GM12874 (cell line): ENCODE measurements at regions not wholly inside any gene's neighbourhood (a gene's known extent, or its start where the extent isn't known, plus 50 kb on each side); places are given as distances from the start of the nearest gene placed in this dataset.

ENCODE experiments used
- TF ChIP-seq, protein P1 (sequence below): IDR thresholded peaks from 2 replicates; pipeline ENCODE4 v1.5.1; 2011; ENCODE audit warnings: low read depth, mild to moderate bottlenecking, control low read depth, low read length, moderate library complexity; ENCODE audit not compliant: insufficient read depth

- TF ChIP-seq, protein P1, sequence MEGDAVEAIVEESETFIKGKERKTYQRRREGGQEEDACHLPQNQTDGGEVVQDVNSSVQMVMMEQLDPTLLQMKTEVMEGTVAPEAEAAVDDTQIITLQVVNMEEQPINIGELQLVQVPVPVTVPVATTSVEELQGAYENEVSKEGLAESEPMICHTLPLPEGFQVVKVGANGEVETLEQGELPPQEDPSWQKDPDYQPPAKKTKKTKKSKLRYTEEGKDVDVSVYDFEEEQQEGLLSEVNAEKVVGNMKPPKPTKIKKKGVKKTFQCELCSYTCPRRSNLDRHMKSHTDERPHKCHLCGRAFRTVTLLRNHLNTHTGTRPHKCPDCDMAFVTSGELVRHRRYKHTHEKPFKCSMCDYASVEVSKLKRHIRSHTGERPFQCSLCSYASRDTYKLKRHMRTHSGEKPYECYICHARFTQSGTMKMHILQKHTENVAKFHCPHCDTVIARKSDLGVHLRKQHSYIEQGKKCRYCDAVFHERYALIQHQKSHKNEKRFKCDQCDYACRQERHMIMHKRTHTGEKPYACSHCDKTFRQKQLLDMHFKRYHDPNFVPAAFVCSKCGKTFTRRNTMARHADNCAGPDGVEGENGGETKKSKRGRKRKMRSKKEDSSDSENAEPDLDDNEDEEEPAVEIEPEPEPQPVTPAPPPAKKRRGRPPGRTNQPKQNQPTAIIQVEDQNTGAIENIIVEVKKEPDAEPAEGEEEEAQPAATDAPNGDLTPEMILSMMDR: no peak
These were observed 97.4 kb upstream of the TMPRSS2 start for GRCh38 chr21:41605178-41605933.

DNA sequence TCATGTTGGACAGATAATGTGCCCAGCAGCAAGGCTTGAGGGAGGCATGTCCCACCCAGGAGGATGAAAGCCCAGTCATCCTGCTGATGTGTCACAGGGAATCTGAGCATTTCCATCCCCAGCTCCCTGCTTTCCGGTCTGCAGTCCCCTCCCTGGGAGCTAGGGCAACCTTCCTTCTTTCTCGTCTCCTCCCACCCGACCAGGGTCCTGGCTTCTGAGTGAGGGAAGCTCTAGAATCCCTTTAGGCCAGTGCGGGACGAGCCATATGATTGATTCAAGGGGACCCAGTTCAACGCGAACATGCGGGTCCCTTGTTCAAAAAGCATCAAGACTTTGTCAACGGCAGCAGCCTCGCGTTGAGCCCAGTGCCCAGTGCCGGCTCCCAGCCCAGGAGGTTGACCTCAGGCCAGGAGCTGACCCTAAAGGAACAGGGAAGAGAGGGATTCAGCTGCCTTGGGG is 96.7 kb upstream of the TMPRSS2 start:
- TF ChIP-seq, protein P1: no peak

DNA sequence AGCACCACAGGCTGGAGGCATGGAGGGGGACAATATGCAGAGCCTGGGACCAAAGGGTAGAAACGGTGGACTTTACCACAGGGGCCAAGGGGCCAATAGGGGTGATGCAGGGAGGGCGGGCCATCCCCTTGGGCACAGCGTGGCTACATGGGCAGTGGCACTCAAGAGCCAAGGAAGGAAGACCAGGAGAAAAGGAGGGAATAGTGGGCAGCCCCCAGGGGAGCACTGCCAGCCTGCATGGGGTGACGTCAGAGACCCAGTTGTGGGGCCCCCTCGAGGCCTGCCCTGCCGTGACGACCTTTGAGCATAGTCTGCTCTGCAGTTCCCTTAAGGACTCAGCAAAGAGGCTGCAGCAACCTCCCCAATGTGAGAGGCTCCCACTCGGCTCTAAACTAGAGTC is 95.5 kb upstream of the TMPRSS2 start:
- TF ChIP-seq, protein P1: no peak

- TF ChIP-seq, protein P1: no peak
These were observed 94.6 kb upstream of the TMPRSS2 start for GRCh38 chr21:41602531-41602930.

DNA sequence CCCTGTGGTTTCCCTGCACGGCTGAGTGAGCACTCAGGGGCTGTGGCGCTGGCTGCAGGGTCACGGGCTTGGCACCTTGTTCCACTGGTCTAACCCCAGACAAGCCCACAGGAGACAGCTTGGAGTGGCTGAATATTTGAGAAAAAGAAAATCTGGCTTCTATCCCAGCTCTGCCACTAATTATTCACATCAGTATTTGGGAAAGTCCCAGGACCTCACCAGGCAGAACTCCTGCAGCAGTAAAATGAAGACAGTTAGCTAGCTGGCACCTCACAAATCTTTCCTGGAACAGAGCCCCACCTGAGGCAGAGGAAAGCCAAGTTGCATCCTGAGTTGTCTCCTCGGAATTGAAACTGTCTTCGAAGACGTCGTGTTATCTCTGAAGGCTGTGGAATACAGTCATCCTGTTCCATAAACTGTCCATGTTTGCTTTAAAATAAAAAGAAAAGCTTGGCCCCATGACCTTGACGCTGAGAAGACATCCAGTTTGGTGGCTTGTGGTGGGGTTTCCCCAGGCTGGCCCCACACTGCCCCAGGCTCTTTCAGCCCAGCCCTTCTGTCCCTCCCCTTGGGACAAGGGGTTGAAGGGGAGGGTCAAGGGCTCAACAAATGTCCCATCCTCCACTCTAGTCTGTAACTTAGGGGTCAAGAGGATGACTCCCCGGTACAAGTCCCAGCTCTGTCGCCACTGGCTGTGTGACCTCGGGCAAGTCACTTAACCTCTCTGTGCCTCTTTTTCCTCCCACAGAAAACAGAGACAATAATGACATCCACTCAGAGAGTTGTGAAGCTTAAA is 93.8 kb upstream of the TMPRSS2 start:
- TF ChIP-seq, protein P1: no peak

DNA sequence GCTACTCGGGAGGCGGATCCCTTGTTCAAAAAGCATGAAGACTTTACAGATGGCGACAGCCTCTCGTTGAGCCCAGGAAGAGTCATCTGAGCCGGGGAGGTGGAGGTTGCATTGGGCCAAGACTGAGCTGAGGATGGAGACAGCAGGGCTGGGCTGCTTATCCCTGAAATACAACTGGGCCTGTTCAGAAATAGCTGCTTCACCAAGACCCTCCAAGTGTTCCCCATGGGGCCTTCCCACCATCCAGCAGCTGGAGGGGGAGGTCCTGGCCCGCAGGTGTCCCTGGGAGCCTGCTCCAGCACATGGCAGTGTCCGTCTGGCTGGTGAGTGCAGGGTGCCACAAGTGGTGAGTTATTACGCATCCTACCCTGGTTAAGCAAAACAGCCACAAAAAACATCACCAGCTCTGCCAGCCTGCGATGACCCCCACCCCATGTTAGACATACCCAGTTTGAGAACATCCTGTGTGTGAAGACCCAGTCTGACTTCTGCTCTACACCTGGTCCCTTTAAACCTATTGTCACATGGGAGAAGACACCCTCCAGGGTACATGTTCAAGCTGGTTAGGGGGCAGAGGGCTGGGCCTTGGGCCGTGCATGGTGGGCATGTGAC is 93.1 kb upstream of the TMPRSS2 start:
- TF ChIP-seq, protein P1: no peak

- TF ChIP-seq, protein P1: no peak
These were observed 92.6 kb upstream of the TMPRSS2 start for GRCh38 chr21:41600556-41600955.
